ENCODE measurements at regions not wholly inside any gene's neighbourhood (a gene's known extent, or its start where the extent isn't known, plus 50 kb on each side); places are given as distances from the start of the nearest gene placed in this dataset.

DNA sequence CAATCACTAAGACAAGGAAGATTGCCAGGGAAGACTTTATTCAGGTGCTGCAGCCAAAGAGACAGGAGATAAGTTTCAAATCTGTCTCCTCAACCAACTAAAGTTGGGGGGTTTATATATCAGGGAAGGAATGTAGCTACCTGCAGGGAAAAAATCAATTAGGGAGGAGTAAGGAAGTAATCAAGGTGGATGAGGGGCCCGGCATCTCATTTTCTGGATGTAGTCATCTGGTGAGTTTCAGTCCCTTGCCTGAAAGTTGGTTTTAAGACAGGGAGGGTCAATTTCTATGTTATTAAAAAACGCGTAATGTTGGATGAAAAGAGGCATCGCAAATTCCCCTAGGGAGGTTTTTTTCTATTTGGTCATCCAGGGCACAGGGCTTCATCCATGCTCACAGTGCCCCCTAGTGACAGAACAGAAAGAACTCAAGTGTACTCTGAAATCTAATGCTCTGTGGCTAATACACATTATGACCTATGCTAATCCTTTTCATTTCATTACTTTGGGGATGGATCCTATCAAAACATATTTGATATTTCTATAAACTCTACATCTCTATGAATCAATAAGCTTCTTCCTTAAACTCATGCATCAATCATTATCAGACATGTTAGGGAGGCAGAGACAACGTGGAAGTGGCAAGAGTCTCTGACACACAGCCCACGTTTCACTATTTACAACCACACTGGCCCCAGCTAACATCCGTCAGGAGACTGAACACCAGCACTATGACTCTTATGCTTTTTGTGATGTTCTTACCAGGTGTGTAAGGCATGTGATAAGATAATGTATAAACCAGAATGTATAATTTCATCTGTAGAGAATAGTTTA is 1577.0 kb upstream of the TENM3 start:
- Histone ChIP-seq H3K4me1 (no peaks in the 10 kb centered on the region), H3K4me3 (no peak overlapping the region), H3K27ac (no peak overlapping the region), H3K27me3 (no peaks in the 10 kb centered on the region), H3K36me3 (ENCODE audit: low read depth, missing control alignments) (no peaks in the 10 kb centered on the region), H3K9me3 (no peaks in the 10 kb centered on the region)
- TF ChIP-seq, protein P1, sequence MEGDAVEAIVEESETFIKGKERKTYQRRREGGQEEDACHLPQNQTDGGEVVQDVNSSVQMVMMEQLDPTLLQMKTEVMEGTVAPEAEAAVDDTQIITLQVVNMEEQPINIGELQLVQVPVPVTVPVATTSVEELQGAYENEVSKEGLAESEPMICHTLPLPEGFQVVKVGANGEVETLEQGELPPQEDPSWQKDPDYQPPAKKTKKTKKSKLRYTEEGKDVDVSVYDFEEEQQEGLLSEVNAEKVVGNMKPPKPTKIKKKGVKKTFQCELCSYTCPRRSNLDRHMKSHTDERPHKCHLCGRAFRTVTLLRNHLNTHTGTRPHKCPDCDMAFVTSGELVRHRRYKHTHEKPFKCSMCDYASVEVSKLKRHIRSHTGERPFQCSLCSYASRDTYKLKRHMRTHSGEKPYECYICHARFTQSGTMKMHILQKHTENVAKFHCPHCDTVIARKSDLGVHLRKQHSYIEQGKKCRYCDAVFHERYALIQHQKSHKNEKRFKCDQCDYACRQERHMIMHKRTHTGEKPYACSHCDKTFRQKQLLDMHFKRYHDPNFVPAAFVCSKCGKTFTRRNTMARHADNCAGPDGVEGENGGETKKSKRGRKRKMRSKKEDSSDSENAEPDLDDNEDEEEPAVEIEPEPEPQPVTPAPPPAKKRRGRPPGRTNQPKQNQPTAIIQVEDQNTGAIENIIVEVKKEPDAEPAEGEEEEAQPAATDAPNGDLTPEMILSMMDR (IDR thresholded peaks at IDR 0.05): peak in 2 of 3 experiments; percentile 41 to 57
- no peak for TF ChIP-seq POLR2A (IDR thresholded peaks at IDR 0.05)
- WGBS, 2 donors: 25 to 35% methylated on average over 7 of the region's 7 CpGs
- peak; percentile 40 for DNase-seq
- intact Hi-C loops (cut with DNase I; ENCODE audit: low total_unique reads): no loop called here

DNA sequence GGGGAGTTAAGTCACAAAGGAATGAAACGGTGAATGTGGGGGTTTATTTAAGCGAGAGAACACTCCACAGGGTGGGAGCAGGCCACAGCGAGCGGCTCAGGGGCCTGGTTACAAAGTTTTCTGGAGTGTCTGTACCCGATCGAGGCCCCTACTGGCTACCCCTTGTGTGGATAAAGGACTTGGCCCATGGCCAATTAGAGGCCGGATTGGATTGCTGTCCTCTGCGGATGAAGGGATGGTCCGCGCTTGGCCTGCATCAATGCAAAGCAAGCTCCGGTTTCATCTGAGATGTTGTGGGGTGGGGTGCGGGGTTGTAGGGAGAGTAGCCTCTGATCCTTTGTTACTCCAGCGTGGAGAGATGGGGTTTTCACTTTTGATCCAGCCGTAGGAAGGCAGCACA is 1574.5 kb upstream of the TENM3 start:
- H3K36me3 ChIP-seq (ENCODE audit: low read depth, missing control alignments): no peaks in the 10 kb centered on the region
- H3K9me3 ChIP-seq: no peaks in the 10 kb centered on the region
- TF ChIP-seq, protein P1 (IDR thresholded peaks at IDR 0.05): no peak
- TF ChIP-seq POLR2A (IDR thresholded peaks at IDR 0.05): no peak
- intact Hi-C loops (cut with DNase I; ENCODE audit: low total_unique reads): no loop called here
- 59 to 61% methylated on average over 13 to 14 of the region's 14 CpGs for WGBS, 2 donors
- no peak overlapping the region for H3K4me3 ChIP-seq
- H3K27me3 ChIP-seq: no peaks in the 10 kb centered on the region
- H3K27ac ChIP-seq: no peak overlapping the region
- H3K4me1 ChIP-seq: no peaks in the 10 kb centered on the region
- DNase-seq: no peak

DNA sequence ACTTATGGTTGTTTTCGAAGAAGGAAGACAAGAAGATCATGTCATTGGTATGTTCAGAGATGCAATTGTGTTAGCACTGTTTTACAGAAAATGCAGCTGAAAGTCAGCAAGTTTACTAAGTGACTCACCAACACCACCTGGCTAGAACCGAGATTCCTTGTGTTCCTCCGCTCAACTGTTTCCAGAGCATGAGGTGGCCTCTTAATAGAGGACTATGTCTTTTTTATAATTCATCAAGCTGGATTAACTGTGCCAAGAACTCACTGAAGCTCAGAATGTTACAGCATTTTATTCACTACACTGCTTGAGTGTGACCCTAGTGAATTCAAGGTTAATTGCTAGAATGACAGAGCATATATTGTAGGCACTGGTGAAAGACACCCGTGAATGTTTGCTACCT is 1573.5 kb upstream of the TENM3 start:
- H3K4me1 ChIP-seq: no peaks in the 10 kb centered on the region
- no peaks in the 10 kb centered on the region for H3K36me3 ChIP-seq (ENCODE audit: low read depth, missing control alignments)
- no peaks in the 10 kb centered on the region for H3K9me3 ChIP-seq
- H3K27me3 ChIP-seq: no peaks in the 10 kb centered on the region
- WGBS, 2 donors: 47 to 66% methylated on average over 4 of the region's 4 CpGs
- no peak for TF ChIP-seq POLR2A (IDR thresholded peaks at IDR 0.05)
- TF ChIP-seq, protein P1 (IDR thresholded peaks at IDR 0.05): no peak
- no peak overlapping the region for H3K27ac ChIP-seq
- H3K4me3 ChIP-seq: no peak overlapping the region
- intact Hi-C loops (cut with DNase I; ENCODE audit: low total_unique reads): no loop called here
- DNase-seq: no peak

DNA sequence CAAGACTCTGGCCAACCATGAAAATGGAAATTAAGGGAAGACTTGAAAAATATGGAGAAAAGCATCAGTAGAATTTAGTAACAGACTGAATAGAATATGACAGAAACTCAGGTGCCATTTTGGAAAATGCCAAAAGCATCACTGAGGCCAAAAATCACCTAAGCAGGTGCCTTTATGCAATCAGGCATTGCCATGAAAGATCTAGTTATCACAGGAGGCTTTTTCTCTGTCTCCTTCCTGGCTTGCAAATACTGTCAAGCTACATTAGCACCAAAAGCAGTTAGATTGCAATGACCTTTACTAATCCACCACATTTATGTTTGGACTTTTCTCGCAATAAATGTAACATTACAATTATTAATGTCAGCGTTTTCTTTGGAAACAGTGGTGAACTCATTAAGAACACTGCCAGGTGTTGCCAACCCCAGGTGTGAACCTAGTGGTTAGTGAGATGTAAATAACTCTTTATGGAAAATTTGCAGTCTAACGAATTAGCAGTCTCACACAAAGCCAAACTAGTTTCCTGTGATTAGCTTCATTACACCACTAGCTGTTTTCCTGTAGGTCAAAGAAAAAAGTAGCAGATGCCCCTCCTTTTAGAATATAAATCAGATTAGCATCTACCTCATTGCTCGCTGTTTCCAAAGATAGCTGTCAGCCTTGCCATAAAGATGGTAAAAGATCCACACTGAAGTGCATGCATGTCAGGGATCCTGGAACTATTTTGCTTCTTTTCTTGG is 1568.4 kb upstream of the TENM3 start:
- intact Hi-C loops (cut with DNase I; ENCODE audit: low total_unique reads): no loop called here
- WGBS, 2 donors: 78 to 79% methylated on average over 4 of the region's 4 CpGs

More for the DNA sequence above, 1568.4 kb upstream of the TENM3 start:
- H3K4me3 ChIP-seq: no peak overlapping the region
- H3K4me1 ChIP-seq: no peaks in the 10 kb centered on the region
- no peak for TF ChIP-seq POLR2A (IDR thresholded peaks at IDR 0.05)
- TF ChIP-seq, protein P1 (IDR thresholded peaks at IDR 0.05): no peak
- no peaks in the 10 kb centered on the region for H3K9me3 ChIP-seq
- DNase-seq: no peak
- H3K27ac ChIP-seq: no peak overlapping the region
- no peaks in the 10 kb centered on the region for H3K27me3 ChIP-seq
- H3K36me3 ChIP-seq (ENCODE audit: low read depth, missing control alignments): no peaks in the 10 kb centered on the region
